ENCODE measurements at regions not wholly inside any gene's neighbourhood (a gene's known extent, or its start where the extent isn't known, plus 50 kb on each side); places are given as distances from the start of the nearest gene placed in this dataset.

DNA sequence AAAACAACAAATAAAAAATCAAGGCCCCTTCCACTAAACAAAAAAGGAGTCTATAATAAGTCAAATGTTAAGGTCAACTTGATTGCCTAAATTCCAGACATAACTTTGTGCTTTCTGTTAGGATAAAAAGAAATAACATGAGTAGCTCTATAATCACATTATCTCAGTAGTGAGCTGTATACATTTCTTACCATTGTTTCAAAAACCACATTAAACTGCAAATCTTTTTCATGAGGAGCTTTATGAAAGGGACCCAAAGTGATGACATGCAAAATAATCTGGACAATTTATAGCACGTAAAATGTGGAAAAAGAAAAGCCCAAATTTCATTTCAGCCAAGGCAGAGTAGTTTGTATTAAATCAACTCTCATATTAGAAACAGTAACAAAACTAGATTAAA is 269.2 kb downstream of the KLF12 start:
- no peaks in the 10 kb centered on the region for H3K27me3 ChIP-seq (ENCODE audit: control insufficient read depth, insufficient read depth, low read length, poor library complexity, severe bottlenecking)
- H3K4me1 ChIP-seq (ENCODE audit: control insufficient read depth, insufficient read depth, low read length): no peaks in the 10 kb centered on the region
- WGBS, 2 experiments: 89% methylated on average over 1 of the region's 1 CpG; no CpG with 5 or more reads in 1 of the 2 experiments
- H3K9me3 ChIP-seq (ENCODE audit: control insufficient read depth, low read length): no peaks in the 10 kb centered on the region
- H3K4me3 ChIP-seq (ENCODE audit: insufficient read depth, low read depth, low read length): no peak overlapping the region
- no peaks in the 10 kb centered on the region for H3K36me3 ChIP-seq (ENCODE audit: control insufficient read depth, insufficient read depth, low read length)
- H3K27ac ChIP-seq (ENCODE audit: insufficient read depth, low read depth, low read length, poor library complexity, severe bottlenecking): no peak overlapping the region

DNA sequence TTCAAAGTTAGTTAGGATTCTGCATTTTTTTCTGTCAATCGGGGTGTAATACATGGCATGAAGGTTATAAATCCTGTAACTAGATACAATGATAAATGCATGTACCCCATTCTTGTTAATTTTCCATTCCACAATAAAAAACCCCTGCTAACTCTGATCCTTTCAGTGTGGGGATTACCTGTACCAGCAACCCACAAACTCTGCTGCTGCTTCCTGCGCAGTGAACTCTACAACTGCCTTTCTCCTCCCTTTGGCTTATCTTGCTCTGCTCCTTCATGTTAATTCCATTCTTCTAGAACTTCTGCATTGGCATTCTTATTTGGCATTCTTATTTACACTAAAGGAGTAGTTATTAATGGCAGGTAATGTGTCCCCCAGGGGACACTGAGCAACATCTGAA is 273.1 kb downstream of the KLF12 start:
- Histone ChIP-seq H3K27ac (ENCODE audit: insufficient read depth, low read depth, low read length, poor library complexity, severe bottlenecking) (no peak overlapping the region), H3K9me3 (ENCODE audit: control insufficient read depth, low read length) (no peaks in the 10 kb centered on the region), H3K4me3 (ENCODE audit: insufficient read depth, low read depth, low read length) (no peak overlapping the region), H3K4me1 (ENCODE audit: control insufficient read depth, insufficient read depth, low read length) (no peaks in the 10 kb centered on the region), H3K27me3 (ENCODE audit: control insufficient read depth, insufficient read depth, low read length, poor library complexity, severe bottlenecking) (no peaks in the 10 kb centered on the region), H3K36me3 (ENCODE audit: control insufficient read depth, insufficient read depth, low read length) (no peaks in the 10 kb centered on the region)
- WGBS, 2 experiments: 93 to 98% methylated on average over 1 to 2 of the region's 2 CpGs

DNA sequence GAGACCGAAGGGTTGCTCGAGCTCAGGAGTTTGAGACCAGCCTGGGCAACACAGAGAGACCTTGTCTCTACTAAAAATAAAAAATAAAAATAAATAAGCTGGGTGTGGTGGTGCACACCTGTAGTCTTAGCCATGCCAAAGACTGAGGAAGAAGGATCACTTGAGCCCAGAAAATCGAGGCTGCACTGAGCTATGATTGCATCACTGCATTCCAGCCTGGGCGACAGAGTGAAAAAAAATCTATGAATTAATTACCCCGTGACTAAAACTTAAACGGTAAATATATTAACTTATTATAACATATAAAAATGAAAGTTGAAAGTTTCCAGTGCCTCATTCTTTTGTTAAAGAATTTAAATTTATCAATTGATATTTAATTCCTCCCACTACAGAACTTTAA is 273.7 kb downstream of the KLF12 start:
- Histone ChIP-seq H3K4me3 (ENCODE audit: insufficient read depth, low read depth, low read length) (no peak overlapping the region), H3K27me3 (ENCODE audit: control insufficient read depth, insufficient read depth, low read length, poor library complexity, severe bottlenecking) (no peaks in the 10 kb centered on the region), H3K4me1 (ENCODE audit: control insufficient read depth, insufficient read depth, low read length) (no peaks in the 10 kb centered on the region), H3K9me3 (ENCODE audit: control insufficient read depth, low read length) (no peaks in the 10 kb centered on the region), H3K36me3 (ENCODE audit: control insufficient read depth, insufficient read depth, low read length) (no peaks in the 10 kb centered on the region), H3K27ac (ENCODE audit: insufficient read depth, low read depth, low read length, poor library complexity, severe bottlenecking) (no peak overlapping the region)
- WGBS, 2 experiments: 82 to 93% methylated on average over 3 to 4 of the region's 6 CpGs

DNA sequence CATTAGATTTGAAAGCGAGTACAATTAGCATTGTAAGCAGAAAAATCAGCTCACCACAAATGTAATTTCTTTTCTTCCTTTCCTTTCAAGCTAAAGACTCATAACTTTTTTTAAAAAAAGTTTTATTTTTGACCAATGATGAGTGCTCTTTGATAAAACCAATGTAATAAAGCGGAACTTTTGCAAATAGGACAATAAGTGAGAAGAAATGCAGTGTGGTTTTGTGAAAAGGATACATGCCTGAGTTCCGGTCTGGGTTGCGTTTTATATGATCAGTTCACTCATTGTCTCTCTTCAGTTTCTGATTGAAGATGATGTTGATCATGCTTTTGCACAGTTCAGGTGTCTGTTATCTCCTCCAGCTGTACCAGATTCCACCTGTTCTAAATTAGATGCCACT is 274.4 kb downstream of the KLF12 start:
- Histone ChIP-seq H3K9me3 (ENCODE audit: control insufficient read depth, low read length) (no peaks in the 10 kb centered on the region), H3K4me3 (ENCODE audit: insufficient read depth, low read depth, low read length) (no peak overlapping the region), H3K27me3 (ENCODE audit: control insufficient read depth, insufficient read depth, low read length, poor library complexity, severe bottlenecking) (no peaks in the 10 kb centered on the region), H3K4me1 (ENCODE audit: control insufficient read depth, insufficient read depth, low read length) (no peaks in the 10 kb centered on the region), H3K27ac (ENCODE audit: insufficient read depth, low read depth, low read length, poor library complexity, severe bottlenecking) (no peak overlapping the region), H3K36me3 (ENCODE audit: control insufficient read depth, insufficient read depth, low read length) (no peaks in the 10 kb centered on the region)
- WGBS, 2 experiments: 75% methylated on average over 4 of the region's 4 CpGs

DNA sequence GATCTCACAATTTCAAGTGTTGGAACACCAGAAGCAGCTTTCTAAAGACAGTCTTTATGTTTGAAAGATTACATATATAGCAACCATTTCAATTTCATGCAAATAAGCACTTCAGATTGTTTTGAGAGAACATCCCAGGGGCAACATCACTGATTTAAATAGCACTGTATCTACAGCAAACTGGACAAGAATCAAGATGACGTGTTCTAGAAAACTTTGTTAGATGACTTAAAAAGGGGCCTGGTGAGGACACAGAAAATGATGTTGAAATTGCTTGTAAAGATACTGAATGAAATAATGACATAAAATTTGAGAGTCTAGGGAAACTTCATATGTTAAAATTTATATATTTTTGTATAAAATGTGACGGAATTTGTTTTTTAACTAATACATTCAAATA is 277.1 kb downstream of the KLF12 start:
- Histone ChIP-seq H3K27ac (ENCODE audit: insufficient read depth, low read depth, low read length, poor library complexity, severe bottlenecking) (no peak overlapping the region), H3K27me3 (ENCODE audit: control insufficient read depth, insufficient read depth, low read length, poor library complexity, severe bottlenecking) (no peaks in the 10 kb centered on the region), H3K4me3 (ENCODE audit: insufficient read depth, low read depth, low read length) (no peak overlapping the region), H3K36me3 (ENCODE audit: control insufficient read depth, insufficient read depth, low read length) (no peaks in the 10 kb centered on the region), H3K4me1 (ENCODE audit: control insufficient read depth, insufficient read depth, low read length) (no peaks in the 10 kb centered on the region), H3K9me3 (ENCODE audit: control insufficient read depth, low read length) (no peaks in the 10 kb centered on the region)
- WGBS, 2 experiments: 84 to 100% methylated on average over 1 of the region's 2 CpGs

DNA sequence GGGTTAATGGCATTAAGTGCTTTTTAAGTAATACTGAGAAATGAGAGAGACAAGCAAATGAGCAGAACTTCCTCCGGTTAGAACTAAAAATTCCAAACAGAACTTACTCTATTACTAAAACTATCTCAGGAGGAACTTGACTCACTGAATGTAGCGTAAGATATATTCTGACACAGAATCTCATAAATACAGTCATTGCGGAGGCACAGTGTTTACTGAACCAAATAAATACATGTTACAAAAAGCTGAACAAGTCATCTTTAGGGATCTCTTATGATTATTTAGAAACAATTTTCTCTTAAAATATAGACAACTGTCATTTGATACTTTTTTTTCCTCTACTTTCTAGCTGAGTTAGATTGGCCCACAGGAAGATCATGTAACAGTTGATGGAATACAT is 283.1 kb downstream of the KLF12 start:
- WGBS, 2 experiments: 95 to 98% methylated on average over 3 of the region's 3 CpGs
- Histone ChIP-seq H3K9me3 (ENCODE audit: control insufficient read depth, low read length) (no peaks in the 10 kb centered on the region), H3K4me3 (ENCODE audit: insufficient read depth, low read depth, low read length) (no peak overlapping the region), H3K27ac (ENCODE audit: insufficient read depth, low read depth, low read length, poor library complexity, severe bottlenecking) (no peak overlapping the region), H3K27me3 (ENCODE audit: control insufficient read depth, insufficient read depth, low read length, poor library complexity, severe bottlenecking) (no peaks in the 10 kb centered on the region), H3K36me3 (ENCODE audit: control insufficient read depth, insufficient read depth, low read length) (no peaks in the 10 kb centered on the region), H3K4me1 (ENCODE audit: control insufficient read depth, insufficient read depth, low read length) (peaks cover 5% of the 10 kb centered on the region)

DNA sequence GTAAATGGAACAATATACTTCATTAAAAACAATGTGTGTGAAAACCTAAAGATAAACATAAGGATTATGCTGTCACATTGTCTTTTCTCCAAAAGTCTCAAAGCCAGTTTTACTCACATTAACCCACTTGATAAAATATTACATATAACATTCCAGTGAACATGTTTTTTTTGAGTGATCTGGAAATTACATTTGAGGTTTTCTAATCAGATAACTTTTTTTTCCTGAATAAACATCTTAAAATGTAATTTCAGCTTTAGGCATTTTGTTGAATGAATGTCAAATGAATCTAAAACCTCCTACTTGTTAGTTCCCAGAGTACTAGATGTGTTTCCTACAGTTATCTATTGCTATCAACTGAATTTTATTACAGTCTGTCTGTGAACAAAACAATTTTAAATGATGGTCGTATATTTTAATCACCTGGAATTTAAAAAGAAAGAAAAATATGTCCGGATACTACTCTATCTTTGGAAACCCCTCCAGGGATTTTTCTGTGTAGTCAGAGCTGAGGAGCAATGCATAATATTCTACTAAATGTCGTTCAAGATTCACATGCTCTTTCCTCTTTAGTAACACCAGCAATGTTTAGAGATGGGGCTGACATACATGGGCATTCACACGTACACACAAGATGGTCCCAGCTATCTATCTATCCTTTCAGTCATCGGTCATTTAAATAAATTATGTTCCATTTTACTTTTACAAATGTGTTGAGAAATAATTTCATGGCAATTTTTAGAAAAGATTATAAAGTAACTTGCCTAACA is 283.9 kb downstream of the KLF12 start:
- Histone ChIP-seq H3K9me3 (ENCODE audit: control insufficient read depth, low read length) (no peaks in the 10 kb centered on the region), H3K36me3 (ENCODE audit: control insufficient read depth, insufficient read depth, low read length) (no peaks in the 10 kb centered on the region), H3K4me3 (ENCODE audit: insufficient read depth, low read depth, low read length) (no peak overlapping the region), H3K27ac (ENCODE audit: insufficient read depth, low read depth, low read length, poor library complexity, severe bottlenecking) (no peak overlapping the region), H3K4me1 (ENCODE audit: control insufficient read depth, insufficient read depth, low read length) (peaks cover 5% of the 10 kb centered on the region), H3K27me3 (ENCODE audit: control insufficient read depth, insufficient read depth, low read length, poor library complexity, severe bottlenecking) (no peaks in the 10 kb centered on the region)
- 91 to 94% methylated on average over 4 of the region's 5 CpGs for WGBS, 2 experiments

DNA sequence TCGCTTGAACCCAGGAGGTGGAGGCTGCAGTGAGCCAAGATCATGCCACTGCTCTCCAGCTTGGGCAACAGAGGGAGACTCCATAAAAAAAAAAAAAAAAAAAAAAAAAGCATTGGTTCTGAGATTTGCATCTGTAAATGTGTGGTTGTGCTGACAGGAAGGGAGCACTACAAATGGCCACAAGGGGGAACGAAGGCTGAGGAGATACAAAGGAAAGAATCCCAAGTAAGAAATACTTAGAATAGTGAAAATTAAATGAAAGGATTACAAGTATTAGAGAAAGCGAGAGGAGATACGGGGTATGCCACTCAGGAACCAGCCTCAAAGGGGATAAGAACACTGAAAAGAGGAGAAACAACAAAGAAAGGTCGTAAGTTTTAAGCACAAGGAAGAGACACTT is 284.9 kb downstream of the KLF12 start:
- Histone ChIP-seq H3K36me3 (ENCODE audit: control insufficient read depth, insufficient read depth, low read length) (no peaks in the 10 kb centered on the region), H3K27ac (ENCODE audit: insufficient read depth, low read depth, low read length, poor library complexity, severe bottlenecking) (no peak overlapping the region), H3K9me3 (ENCODE audit: control insufficient read depth, low read length) (no peaks in the 10 kb centered on the region), H3K4me1 (ENCODE audit: control insufficient read depth, insufficient read depth, low read length) (peaks cover 5% of the 10 kb centered on the region), H3K27me3 (ENCODE audit: control insufficient read depth, insufficient read depth, low read length, poor library complexity, severe bottlenecking) (no peaks in the 10 kb centered on the region), H3K4me3 (ENCODE audit: insufficient read depth, low read depth, low read length) (no peak overlapping the region)
- 43 to 47% methylated on average over 5 of the region's 5 CpGs for WGBS, 2 experiments

DNA sequence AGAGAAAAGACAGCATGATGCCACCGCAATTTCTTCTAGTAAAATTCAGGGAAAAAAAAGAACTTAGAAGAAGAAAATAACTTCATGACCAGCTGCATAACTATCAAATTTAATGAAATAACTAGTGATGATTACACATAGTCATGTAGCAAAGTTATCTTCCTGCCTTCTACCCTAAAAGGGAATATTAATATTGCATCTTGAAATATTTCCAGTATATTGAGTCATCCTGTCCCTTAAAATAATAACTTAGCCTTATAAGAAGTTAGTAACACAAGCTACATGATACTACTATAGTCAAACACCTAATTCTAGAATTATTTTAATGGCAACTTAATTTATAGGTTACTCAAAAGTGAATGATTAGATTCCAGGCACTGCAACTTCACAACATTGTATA is 289.2 kb downstream of the KLF12 start:
- 100% methylated on average over 1 of the region's 1 CpG for WGBS, 2 experiments
- Histone ChIP-seq H3K36me3 (ENCODE audit: control insufficient read depth, insufficient read depth, low read length) (no peaks in the 10 kb centered on the region), H3K27me3 (ENCODE audit: control insufficient read depth, insufficient read depth, low read length, poor library complexity, severe bottlenecking) (no peaks in the 10 kb centered on the region), H3K4me1 (ENCODE audit: control insufficient read depth, insufficient read depth, low read length) (peaks cover 5% of the 10 kb centered on the region), H3K9me3 (ENCODE audit: control insufficient read depth, low read length) (no peaks in the 10 kb centered on the region), H3K27ac (ENCODE audit: insufficient read depth, low read depth, low read length, poor library complexity, severe bottlenecking) (no peak overlapping the region), H3K4me3 (ENCODE audit: insufficient read depth, low read depth, low read length) (no peak overlapping the region)

DNA sequence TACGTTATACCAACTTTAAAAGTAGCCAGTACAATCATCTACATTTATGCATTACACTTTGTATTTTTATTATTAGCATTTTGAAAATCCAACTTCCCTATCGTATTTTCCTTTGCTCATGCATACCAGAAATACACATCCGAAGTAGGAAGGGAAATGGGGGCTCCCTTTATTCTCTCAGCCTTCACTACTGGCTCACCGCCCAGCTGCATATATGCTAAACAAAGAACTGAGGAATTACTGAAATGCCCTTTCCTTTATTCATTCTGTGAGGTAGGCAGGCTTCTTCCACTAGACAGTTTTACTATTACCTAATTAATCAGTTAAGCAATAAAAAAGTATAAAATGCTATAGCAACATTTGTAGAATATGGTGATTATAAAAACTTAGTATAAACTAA is 291.6 kb downstream of the KLF12 start:
- no peak overlapping the region for H3K27ac ChIP-seq (ENCODE audit: insufficient read depth, low read depth, low read length, poor library complexity, severe bottlenecking)
- no peaks in the 10 kb centered on the region for H3K36me3 ChIP-seq (ENCODE audit: control insufficient read depth, insufficient read depth, low read length)
- 90 to 95% methylated on average over 4 of the region's 4 CpGs for WGBS, 2 experiments
- H3K27me3 ChIP-seq (ENCODE audit: control insufficient read depth, insufficient read depth, low read length, poor library complexity, severe bottlenecking): no peaks in the 10 kb centered on the region
- H3K4me3 ChIP-seq (ENCODE audit: insufficient read depth, low read depth, low read length): no peak overlapping the region
- no peaks in the 10 kb centered on the region for H3K4me1 ChIP-seq (ENCODE audit: control insufficient read depth, insufficient read depth, low read length)
- no peaks in the 10 kb centered on the region for H3K9me3 ChIP-seq (ENCODE audit: control insufficient read depth, low read length)

DNA sequence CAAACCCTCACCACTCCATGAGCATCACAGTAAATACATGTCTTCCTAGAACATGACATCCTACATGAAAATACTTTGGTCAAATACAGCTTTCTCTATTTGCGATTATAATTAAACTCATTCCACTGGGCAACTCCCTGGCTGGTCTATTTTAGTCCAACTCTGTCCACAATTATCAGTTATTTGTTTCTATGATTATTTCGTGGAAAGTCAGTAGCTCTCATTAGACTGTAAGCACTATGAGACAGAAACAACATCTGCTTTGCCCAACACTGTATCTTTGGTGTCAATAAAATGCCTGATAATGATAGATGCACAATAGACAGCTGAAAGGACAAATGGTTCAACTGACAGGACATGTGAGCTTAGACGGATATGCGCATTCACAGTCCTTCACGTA is 292.0 kb downstream of the KLF12 start:
- no peaks in the 10 kb centered on the region for H3K27me3 ChIP-seq (ENCODE audit: control insufficient read depth, insufficient read depth, low read length, poor library complexity, severe bottlenecking)
- H3K27ac ChIP-seq (ENCODE audit: insufficient read depth, low read depth, low read length, poor library complexity, severe bottlenecking): no peak overlapping the region
- no peaks in the 10 kb centered on the region for H3K4me1 ChIP-seq (ENCODE audit: control insufficient read depth, insufficient read depth, low read length)
- H3K36me3 ChIP-seq (ENCODE audit: control insufficient read depth, insufficient read depth, low read length): no peaks in the 10 kb centered on the region
- WGBS, 2 experiments: 96 to 97% methylated on average over 5 of the region's 5 CpGs
- H3K9me3 ChIP-seq (ENCODE audit: control insufficient read depth, low read length): no peaks in the 10 kb centered on the region
- H3K4me3 ChIP-seq (ENCODE audit: insufficient read depth, low read depth, low read length): no peak overlapping the region

All from ectodermal cell (in vitro differentiated cells).